ENCODE measurements at regions not wholly inside any gene's neighbourhood (a gene's known extent, or its start where the extent isn't known, plus 50 kb on each side); places are given as distances from the start of the nearest gene placed in this dataset.
"Not testable (repeated sequence)": the region's sequence is repeated elsewhere in the genome, so short reads cannot be mapped to it uniquely, and the experiment has no call there.

DNA sequence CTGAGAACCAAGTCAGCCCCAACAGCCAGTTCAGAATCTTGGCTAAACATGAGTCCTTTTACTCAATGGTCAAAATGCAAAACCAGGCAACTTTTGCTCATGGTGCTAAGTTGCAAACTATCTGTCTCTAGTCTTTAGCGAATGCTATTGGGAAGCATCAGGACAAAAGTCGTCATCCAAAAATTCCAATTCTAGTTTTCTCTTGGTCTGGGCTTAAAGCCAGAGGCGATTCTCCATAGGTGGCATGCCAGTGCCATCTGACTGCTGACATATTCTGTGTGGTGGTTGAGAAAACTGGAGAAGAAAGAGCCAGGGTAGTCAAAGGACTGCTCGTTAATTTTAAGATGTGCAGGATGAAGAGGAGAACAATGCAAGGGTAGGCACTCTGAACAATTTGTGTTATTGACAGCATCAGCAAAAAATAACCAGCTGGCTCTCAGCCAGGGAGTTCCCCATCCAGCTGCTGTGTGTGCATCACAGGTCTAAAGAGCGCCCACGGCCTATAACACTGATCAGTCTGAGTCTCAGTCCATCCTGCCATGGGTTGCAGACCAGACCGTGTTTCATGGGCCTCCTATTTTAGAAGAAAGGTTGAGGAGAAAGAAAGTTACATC lies 313.6 kb downstream of the ALDH8A1 start:
- CTCF ChIA-PET: interaction anchor here (0.7 kb wide), 1 partner anchor 418 kb away, joined by 9 read pairs; the partner anchor contains the start of gene HBS1L
- Mint-ChIP-seq H3K4me3 (ENCODE audit: unreplicated experiment) (no peak overlapping the region), H3K27ac (ENCODE audit: unreplicated experiment) (no peak overlapping the region), H3K4me1 (ENCODE audit: low read depth, unreplicated experiment) (peaks cover 8% of the 10 kb centered on the region), H3K36me3 (ENCODE audit: insufficient read depth, unreplicated experiment) (no peaks in the 10 kb centered on the region), H3K27me3 (ENCODE audit: insufficient read depth, unreplicated experiment) (no peaks in the 10 kb centered on the region), H3K9me3 (ENCODE audit: unreplicated experiment) (no peaks in the 10 kb centered on the region)
- Histone ChIP-seq H3K36me3 (ENCODE audit: control insufficient read depth, insufficient read depth, low read length) (no peaks in the 10 kb centered on the region), H3K4me1 (peaks cover 7% of the 10 kb centered on the region), H3K4me3 (ENCODE audit: low read depth, low read length) (no peak overlapping the region), H3K9me3 (no peaks in the 10 kb centered on the region), H3K27me3 (replicated peaks; ENCODE audit: control insufficient read depth, insufficient read depth, low read length) (no peaks in the 10 kb centered on the region)
- no TSS peak for BruUV-seq (replicated peaks)
- POLR2A ChIA-PET: no interaction called here
- intact Hi-C loops (cut with micrococcal nuclease; ENCODE audit: unreplicated experiment): no loop called here
- no peak for TF ChIP-seq CTCF (IDR thresholded peaks at IDR 0.05; ENCODE audit: insufficient read depth in 1 of 2, low read depth in 1 of 2, low read length in 1 of 2, severe bottlenecking in 1 of 2, unreplicated experiment in 1 of 2)
- DNase-seq: no peak

- DNase-seq: no peak
These were observed 314.9 kb downstream of the ALDH8A1 start for GRCh38 chr6:134634966-134635365.

GRCh38 chr6:134634466-134634865 lies 315.4 kb downstream of the ALDH8A1 start:
- Mint-ChIP-seq H3K27me3 (ENCODE audit: insufficient read depth, unreplicated experiment) (no peaks in the 10 kb centered on the region), H3K4me3 (ENCODE audit: unreplicated experiment) (no peak overlapping the region), H3K9me3 (ENCODE audit: unreplicated experiment) (no peaks in the 10 kb centered on the region), H3K27ac (ENCODE audit: unreplicated experiment) (no peak overlapping the region), H3K36me3 (ENCODE audit: insufficient read depth, unreplicated experiment) (no peaks in the 10 kb centered on the region), H3K4me1 (ENCODE audit: low read depth, unreplicated experiment) (no peaks in the 10 kb centered on the region)
- Histone ChIP-seq H3K9me3 (no peaks in the 10 kb centered on the region), H3K27me3 (replicated peaks; ENCODE audit: control insufficient read depth, insufficient read depth, low read length) (no peaks in the 10 kb centered on the region), H3K4me3 (ENCODE audit: low read depth, low read length) (no peak overlapping the region), H3K36me3 (ENCODE audit: control insufficient read depth, insufficient read depth, low read length) (no peaks in the 10 kb centered on the region), H3K4me1 (no peaks in the 10 kb centered on the region)
- no peak for TF ChIP-seq CTCF (IDR thresholded peaks at IDR 0.05; ENCODE audit: insufficient read depth in 1 of 2, low read depth in 1 of 2, low read length in 1 of 2, severe bottlenecking in 1 of 2, unreplicated experiment in 1 of 2)
- DNase-seq: no peak
- CTCF ChIA-PET: interaction anchor here (0.5 kb wide), 1 partner anchor 158 kb away, joined by 5 read pairs; no protein-coding TSS in a partner anchor
- POLR2A ChIA-PET: no interaction called here
- intact Hi-C loops (cut with micrococcal nuclease; ENCODE audit: unreplicated experiment): no loop called here
- BruUV-seq (replicated peaks): no TSS peak

More at GRCh38 chr6:134634966-134635365, 314.9 kb downstream of the ALDH8A1 start:
- Mint-ChIP-seq H3K27me3 (ENCODE audit: insufficient read depth, unreplicated experiment) (no peaks in the 10 kb centered on the region), H3K4me3 (ENCODE audit: unreplicated experiment) (no peak overlapping the region), H3K27ac (ENCODE audit: unreplicated experiment) (no peak overlapping the region), H3K9me3 (ENCODE audit: unreplicated experiment) (no peaks in the 10 kb centered on the region), H3K4me1 (ENCODE audit: low read depth, unreplicated experiment) (no peaks in the 10 kb centered on the region), H3K36me3 (ENCODE audit: insufficient read depth, unreplicated experiment) (no peaks in the 10 kb centered on the region)
- Histone ChIP-seq H3K36me3 (ENCODE audit: control insufficient read depth, insufficient read depth, low read length) (no peaks in the 10 kb centered on the region), H3K27me3 (replicated peaks; ENCODE audit: control insufficient read depth, insufficient read depth, low read length) (no peaks in the 10 kb centered on the region), H3K4me3 (ENCODE audit: low read depth, low read length) (no peak overlapping the region), H3K9me3 (no peaks in the 10 kb centered on the region), H3K4me1 (no peaks in the 10 kb centered on the region)
- no peak for TF ChIP-seq CTCF (IDR thresholded peaks at IDR 0.05; ENCODE audit: insufficient read depth in 1 of 2, low read depth in 1 of 2, low read length in 1 of 2, severe bottlenecking in 1 of 2, unreplicated experiment in 1 of 2)
- intact Hi-C loops (cut with micrococcal nuclease; ENCODE audit: unreplicated experiment): no loop called here
- CTCF ChIA-PET: no interaction called here
- no TSS peak for BruUV-seq (replicated peaks)
- POLR2A ChIA-PET: no interaction called here

- POLR2A ChIA-PET; H3K27me3 Mint-ChIP-seq (ENCODE audit: insufficient read depth, unreplicated experiment); CTCF ChIA-PET: not testable (repeated sequence)
These were observed 315.3 kb upstream of the SGK1 start for GRCh38 chr6:134632982-134633940.

More at GRCh38 chr6:134632982-134633940, 315.3 kb upstream of the SGK1 start:
- H3K4me1 ChIP-seq; H3K27me3 ChIP-seq (replicated peaks; ENCODE audit: control insufficient read depth, insufficient read depth, low read length); H3K36me3 ChIP-seq (ENCODE audit: control insufficient read depth, insufficient read depth, low read length); H3K9me3 ChIP-seq; H3K36me3 Mint-ChIP-seq (ENCODE audit: insufficient read depth, unreplicated experiment); intact Hi-C loops (cut with micrococcal nuclease; ENCODE audit: unreplicated experiment); H3K4me3 Mint-ChIP-seq (ENCODE audit: unreplicated experiment); H3K4me1 Mint-ChIP-seq (ENCODE audit: low read depth, unreplicated experiment); H3K4me3 ChIP-seq (ENCODE audit: low read depth, low read length); H3K9me3 Mint-ChIP-seq (ENCODE audit: unreplicated experiment); DNase-seq; BruUV-seq (replicated peaks); H3K27ac Mint-ChIP-seq (ENCODE audit: unreplicated experiment): not testable (repeated sequence)

Measured in Caco-2 (cell line).